ENCODE measurements at regions not wholly inside any gene's neighbourhood (a gene's known extent, or its start where the extent isn't known, plus 50 kb on each side); places are given as distances from the start of the nearest gene placed in this dataset.
A peak's percentile ranks its signal among the peaks of the same experiment; 100 is the strongest.

- DNase-seq (ENCODE audit: low spot score): peak; percentile 90
These were observed 57.9 kb upstream of the KCNE4 start for GRCh38 chr2:222993920-222994650.

- DNase-seq (ENCODE audit: low spot score): no peak
These were observed 53.5 kb upstream of the KCNE4 start for GRCh38 chr2:222998459-222998858.

GRCh38 chr2:223000872-223001796, 50.9 kb upstream of the KCNE4 start:
- peak; percentile 42 for DNase-seq (ENCODE audit: low spot score)

- no peak for DNase-seq (ENCODE audit: low spot score)
These were observed 50.2 kb upstream of the KCNE4 start for GRCh38 chr2:223001797-223002175.

Data from putamen (tissue), 1 donor.